ENCODE measurements at regions not wholly inside any gene's neighbourhood (a gene's known extent, or its start where the extent isn't known, plus 50 kb on each side); places are given as distances from the start of the nearest gene placed in this dataset.

GRCh38 chr5:173758676-173759075 lies 129.5 kb upstream of the CPEB4 start:
- H3K4me3 ChIP-seq (ENCODE audit: low read length) = no peak overlapping the region
- DNase-seq (ENCODE audit: low read depth) = no peak
- TF ChIP-seq, protein P1, sequence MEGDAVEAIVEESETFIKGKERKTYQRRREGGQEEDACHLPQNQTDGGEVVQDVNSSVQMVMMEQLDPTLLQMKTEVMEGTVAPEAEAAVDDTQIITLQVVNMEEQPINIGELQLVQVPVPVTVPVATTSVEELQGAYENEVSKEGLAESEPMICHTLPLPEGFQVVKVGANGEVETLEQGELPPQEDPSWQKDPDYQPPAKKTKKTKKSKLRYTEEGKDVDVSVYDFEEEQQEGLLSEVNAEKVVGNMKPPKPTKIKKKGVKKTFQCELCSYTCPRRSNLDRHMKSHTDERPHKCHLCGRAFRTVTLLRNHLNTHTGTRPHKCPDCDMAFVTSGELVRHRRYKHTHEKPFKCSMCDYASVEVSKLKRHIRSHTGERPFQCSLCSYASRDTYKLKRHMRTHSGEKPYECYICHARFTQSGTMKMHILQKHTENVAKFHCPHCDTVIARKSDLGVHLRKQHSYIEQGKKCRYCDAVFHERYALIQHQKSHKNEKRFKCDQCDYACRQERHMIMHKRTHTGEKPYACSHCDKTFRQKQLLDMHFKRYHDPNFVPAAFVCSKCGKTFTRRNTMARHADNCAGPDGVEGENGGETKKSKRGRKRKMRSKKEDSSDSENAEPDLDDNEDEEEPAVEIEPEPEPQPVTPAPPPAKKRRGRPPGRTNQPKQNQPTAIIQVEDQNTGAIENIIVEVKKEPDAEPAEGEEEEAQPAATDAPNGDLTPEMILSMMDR (IDR thresholded peaks at IDR 0.05; ENCODE audit: insufficient read depth, low read depth, low read length, missing control alignments) = no peak

DNA sequence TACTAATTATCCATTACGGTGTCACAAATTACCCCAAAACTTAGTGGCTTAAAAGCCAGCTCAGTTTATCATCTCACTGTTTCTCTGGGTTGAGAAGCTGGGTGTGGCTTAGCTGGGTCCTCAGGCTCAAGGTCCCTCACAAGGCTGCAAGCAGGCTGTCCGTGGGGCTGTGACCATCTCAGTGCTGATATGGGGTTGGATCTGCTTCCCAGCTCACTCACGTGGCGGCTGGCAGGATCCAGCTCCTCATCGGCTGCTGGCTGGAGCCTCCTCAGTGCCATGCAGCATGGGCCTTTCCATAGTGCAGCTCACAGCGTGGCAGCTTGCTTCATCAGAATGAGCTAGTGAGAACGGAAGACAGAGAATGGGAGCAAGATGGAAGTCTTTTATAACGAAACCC lies 128.5 kb upstream of the CPEB4 start:
- H3K4me3 ChIP-seq (ENCODE audit: low read length) = no peak overlapping the region
- TF ChIP-seq, protein P1 (IDR thresholded peaks at IDR 0.05; ENCODE audit: insufficient read depth, low read depth, low read length, missing control alignments) = no peak
- DNase-seq (ENCODE audit: low read depth) = no peak

DNA sequence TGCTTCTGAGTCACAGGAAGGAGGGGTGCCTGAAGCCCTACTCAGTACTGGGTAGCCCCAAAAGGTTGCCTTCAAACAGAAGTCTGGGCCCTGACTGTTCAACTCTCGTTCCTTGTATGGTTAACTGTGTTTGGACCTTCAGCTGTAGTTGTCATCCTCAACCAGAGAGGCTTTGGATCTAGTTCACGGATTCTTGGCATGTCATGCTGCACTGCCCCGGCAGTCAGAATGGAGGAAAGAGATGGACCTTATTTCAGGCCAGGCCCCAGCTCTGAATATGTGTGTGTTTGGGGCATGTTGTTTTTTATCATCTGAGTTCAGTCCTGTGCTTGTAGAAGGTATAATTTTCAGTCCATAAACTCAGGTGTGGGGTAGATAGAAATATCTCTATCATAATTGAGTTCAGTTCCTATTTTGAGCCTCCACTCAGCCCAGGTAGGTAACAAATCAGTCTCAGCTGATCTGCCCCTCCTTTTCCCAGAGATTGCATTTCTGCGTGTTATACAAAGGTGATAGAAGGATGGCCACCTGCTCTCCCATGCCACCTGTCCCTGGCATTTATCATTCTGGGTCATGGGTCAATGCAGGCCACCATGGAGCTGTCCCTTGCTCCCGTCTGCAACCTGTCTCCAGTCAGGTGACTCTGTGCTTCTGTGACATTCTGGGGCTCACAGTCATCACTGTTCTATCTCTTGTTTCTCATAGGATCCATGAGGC lies 127.5 kb upstream of the CPEB4 start:
- TF ChIP-seq, protein P1 (IDR thresholded peaks at IDR 0.05; ENCODE audit: insufficient read depth, low read depth, low read length, missing control alignments) = no peak
- no peak for DNase-seq (ENCODE audit: low read depth)
- H3K4me3 ChIP-seq (ENCODE audit: low read length) = no peak overlapping the region

DNA sequence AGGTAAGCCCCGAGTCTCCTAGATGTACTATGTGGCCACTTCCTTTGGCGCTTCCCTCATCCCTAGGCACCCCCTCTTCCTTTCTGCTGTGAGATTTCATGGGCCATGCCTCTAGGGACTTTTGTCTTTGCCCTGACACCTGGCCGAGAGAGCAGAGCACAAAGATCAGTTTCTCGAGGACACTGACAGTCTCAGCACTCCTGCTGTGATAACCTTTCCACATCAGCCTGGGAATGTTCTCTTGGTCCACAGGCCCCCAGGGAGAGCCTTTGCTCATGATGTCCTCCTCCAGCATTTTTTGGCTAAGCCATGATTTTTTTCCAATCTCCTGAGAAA lies 127.0 kb upstream of the CPEB4 start:
- H3K4me3 ChIP-seq (ENCODE audit: low read length) = no peak overlapping the region
- TF ChIP-seq, protein P1 (IDR thresholded peaks at IDR 0.05; ENCODE audit: insufficient read depth, low read depth, low read length, missing control alignments) = no peak
- no peak for DNase-seq (ENCODE audit: low read depth)

- H3K4me3 ChIP-seq (ENCODE audit: low read length) = no peak overlapping the region
- no peak for DNase-seq (ENCODE audit: low read depth)
- TF ChIP-seq, protein P1 (IDR thresholded peaks at IDR 0.05; ENCODE audit: insufficient read depth, low read depth, low read length, missing control alignments) = no peak
These were observed 126.1 kb upstream of the CPEB4 start for GRCh38 chr5:173762045-173762444.

DNA sequence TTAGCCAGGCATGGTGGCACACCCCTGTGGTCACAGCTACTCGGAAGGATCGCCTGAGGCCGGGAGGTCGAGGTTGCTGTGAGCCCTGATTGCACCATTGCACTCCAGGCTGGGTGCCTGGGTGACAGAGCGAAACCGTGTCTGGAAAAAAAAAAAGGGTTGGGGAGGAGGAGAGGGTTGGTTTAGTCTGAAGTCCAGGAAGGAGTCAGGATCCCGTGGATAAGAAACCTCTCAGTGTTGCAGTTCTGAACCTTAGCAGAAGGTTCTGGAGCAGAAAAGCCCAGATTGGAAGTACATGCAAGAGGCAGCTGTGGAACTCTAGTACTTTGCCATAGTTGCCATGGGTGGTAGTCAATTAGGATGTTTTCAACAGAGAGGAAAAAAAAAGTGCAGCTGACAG lies 125.2 kb upstream of the CPEB4 start:
- no peak for DNase-seq (ENCODE audit: low read depth)
- H3K4me3 ChIP-seq (ENCODE audit: low read length) = no peak overlapping the region
- TF ChIP-seq, protein P1 (IDR thresholded peaks at IDR 0.05; ENCODE audit: insufficient read depth, low read depth, low read length, missing control alignments) = no peak

DNA sequence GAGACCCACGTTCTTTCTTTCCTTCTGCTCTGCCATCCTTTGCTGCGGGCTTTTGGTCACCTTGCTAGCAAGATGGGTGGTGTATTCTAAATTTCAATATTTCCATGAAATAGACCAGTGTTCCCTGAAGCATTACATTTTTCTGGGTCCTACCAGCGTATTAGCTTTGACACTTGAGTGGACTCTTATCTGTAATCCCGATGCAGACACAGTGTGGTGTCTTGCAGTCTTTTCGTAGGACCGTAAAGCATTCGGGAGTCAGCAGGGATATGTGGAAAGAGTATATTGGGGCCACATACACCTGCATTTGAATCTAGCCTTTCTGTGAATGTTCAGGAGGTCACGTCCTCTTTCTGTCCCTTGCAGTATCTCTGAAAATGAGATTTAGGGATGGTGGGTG lies 124.7 kb upstream of the CPEB4 start:
- DNase-seq (ENCODE audit: low read depth) = no peak
- H3K4me3 ChIP-seq (ENCODE audit: low read length) = no peak overlapping the region
- TF ChIP-seq, protein P1 (IDR thresholded peaks at IDR 0.05; ENCODE audit: insufficient read depth, low read depth, low read length, missing control alignments) = no peak

Data from epithelial cell of esophagus (primary cell).